ENCODE measurements at regions not wholly inside any gene's neighbourhood (a gene's known extent, or its start where the extent isn't known, plus 50 kb on each side); places are given as distances from the start of the nearest gene placed in this dataset.

DNA sequence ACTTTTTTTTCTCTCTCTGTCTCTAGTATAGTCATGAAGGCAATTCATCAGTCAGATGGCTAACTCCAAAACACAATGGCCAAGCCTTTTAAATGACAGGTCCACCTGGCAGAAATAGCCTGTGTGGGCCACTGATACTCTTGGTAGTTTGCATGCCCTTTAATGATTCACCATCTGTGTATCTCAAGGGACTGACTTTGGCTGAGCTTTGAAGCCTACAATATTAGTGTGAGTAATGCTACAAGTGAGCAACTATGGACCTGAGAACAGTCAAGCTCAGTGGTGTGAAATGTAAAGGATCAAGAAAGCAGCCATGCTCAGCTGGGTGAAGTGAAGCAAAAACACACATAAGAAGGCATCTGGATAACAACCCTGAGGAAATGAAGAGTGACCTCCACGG is 506.9 kb downstream of the TLE1 start:
- no peak for TF ChIP-seq POLR2A (IDR thresholded peaks at IDR 0.05)
- TF ChIP-seq, protein P1, sequence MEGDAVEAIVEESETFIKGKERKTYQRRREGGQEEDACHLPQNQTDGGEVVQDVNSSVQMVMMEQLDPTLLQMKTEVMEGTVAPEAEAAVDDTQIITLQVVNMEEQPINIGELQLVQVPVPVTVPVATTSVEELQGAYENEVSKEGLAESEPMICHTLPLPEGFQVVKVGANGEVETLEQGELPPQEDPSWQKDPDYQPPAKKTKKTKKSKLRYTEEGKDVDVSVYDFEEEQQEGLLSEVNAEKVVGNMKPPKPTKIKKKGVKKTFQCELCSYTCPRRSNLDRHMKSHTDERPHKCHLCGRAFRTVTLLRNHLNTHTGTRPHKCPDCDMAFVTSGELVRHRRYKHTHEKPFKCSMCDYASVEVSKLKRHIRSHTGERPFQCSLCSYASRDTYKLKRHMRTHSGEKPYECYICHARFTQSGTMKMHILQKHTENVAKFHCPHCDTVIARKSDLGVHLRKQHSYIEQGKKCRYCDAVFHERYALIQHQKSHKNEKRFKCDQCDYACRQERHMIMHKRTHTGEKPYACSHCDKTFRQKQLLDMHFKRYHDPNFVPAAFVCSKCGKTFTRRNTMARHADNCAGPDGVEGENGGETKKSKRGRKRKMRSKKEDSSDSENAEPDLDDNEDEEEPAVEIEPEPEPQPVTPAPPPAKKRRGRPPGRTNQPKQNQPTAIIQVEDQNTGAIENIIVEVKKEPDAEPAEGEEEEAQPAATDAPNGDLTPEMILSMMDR (IDR thresholded peaks at IDR 0.05): no peak
- Histone ChIP-seq H3K27me3 (no peaks in the 10 kb centered on the region), H3K4me1 (no peaks in the 10 kb centered on the region), H3K27ac (no peak overlapping the region), H3K36me3 (no peaks in the 10 kb centered on the region), H3K4me3 (no peak overlapping the region), H3K9me3 (no peaks in the 10 kb centered on the region)
- 41 to 63% (median 49%) methylated on average over 1 of the region's 1 CpG for WGBS, 4 donors
- no peak for DNase-seq
- no peak for ATAC-seq
- intact Hi-C loops (cut with DNase I): no loop called here

DNA sequence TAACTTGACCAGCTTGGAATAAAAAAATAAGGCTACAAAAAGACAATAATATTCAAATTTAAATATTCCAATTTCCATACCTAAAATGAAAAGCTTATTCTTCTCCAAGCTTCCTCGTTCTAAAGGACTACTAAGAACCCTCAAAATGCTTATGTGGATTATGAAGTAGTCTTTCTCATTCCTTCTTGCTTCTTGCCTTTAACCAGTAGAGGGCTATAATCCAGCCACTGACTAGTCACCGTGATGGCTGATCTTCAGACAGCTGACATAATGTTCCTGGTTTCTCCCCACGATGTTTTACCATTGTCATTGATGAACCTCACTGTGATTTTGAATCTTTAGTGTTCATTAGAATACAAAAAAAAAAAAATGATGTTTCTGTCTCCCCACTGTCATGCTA is 515.3 kb downstream of the TLE1 start:
- ATAC-seq (no peak), DNase-seq (no peak)
- 73 to 78% (median 76%) methylated on average over 3 of the region's 3 CpGs for WGBS, 4 donors
- TF ChIP-seq, protein P1 (IDR thresholded peaks at IDR 0.05): no peak
- TF ChIP-seq POLR2A (IDR thresholded peaks at IDR 0.05): no peak
- H3K27ac ChIP-seq: no peak overlapping the region
- no peak overlapping the region for H3K4me3 ChIP-seq
- no peaks in the 10 kb centered on the region for H3K36me3 ChIP-seq
- intact Hi-C loops (cut with DNase I): no loop called here
- H3K4me1 ChIP-seq: no peaks in the 10 kb centered on the region
- peaks cover 0 to 10% (median 0%) of the 10 kb centered on the region in 12 donors for H3K9me3 ChIP-seq
- H3K27me3 ChIP-seq: no peaks in the 10 kb centered on the region

DNA sequence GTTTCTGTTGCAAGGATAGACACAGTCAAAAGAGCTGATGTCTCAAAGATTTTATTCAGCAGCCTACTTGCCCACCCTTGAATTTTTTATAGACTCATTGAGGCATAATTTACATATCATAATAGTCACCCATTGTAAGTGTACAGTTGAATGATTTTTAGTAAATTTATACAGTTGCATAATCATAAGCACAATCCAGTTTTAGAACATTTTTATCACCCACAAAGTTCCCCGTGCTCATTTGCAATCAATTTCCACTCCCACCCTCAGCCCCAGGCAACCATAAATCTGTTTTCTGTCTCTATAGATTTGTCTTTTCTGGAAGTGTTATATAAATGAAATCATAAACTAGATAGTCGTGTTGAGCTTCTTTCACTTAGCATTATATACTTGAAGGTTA is 517.7 kb downstream of the TLE1 start:
- no peaks in the 10 kb centered on the region for H3K36me3 ChIP-seq
- whole genome bisulfite sequencing, 4 donors: 70 to 81% (median 76%) methylated on average over 2 of the region's 2 CpGs
- DNase-seq (no peak), ATAC-seq (no peak)
- no peaks in the 10 kb centered on the region for H3K27me3 ChIP-seq
- no peak overlapping the region for H3K27ac ChIP-seq
- H3K4me3 ChIP-seq: no peak overlapping the region
- no peaks in the 10 kb centered on the region for H3K4me1 ChIP-seq
- H3K9me3 ChIP-seq: peaks cover 0 to 24% (median 3%) of the 10 kb centered on the region in 12 donors
- no peak for TF ChIP-seq POLR2A (IDR thresholded peaks at IDR 0.05)
- TF ChIP-seq, protein P1 (IDR thresholded peaks at IDR 0.05): no peak
- intact Hi-C loops (cut with DNase I): no loop called here

DNA sequence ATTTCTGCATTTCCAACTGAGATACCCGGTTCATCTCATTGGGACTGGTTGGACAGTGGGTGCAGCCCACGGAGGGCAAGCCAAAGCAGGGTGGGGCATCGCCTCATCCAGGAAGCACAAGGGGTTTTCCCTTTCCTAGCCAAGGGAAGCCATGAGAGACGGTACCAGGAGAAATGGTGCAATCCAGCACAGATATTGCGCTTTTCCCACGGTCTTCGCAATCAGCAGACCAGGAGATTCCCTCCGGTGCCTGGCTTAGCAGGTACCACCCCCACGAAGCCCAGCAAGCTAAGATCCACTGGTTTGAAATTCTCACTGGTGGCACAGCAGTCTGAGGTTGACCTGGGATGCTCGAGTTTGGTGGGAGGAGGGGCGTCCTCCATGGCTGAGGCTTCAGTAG is 527.0 kb downstream of the TLE1 start:
- WGBS, 4 donors: 82 to 87% (median 83%) methylated on average over 11 of the region's 11 CpGs
- no peak for ATAC-seq

More for the DNA sequence above, 527.0 kb downstream of the TLE1 start:
- no peaks in the 10 kb centered on the region for H3K27me3 ChIP-seq
- no peaks in the 10 kb centered on the region for H3K36me3 ChIP-seq
- TF ChIP-seq POLR2A (IDR thresholded peaks at IDR 0.05): no peak
- TF ChIP-seq, protein P1 (IDR thresholded peaks at IDR 0.05): no peak
- DNase-seq: no peak
- no peak overlapping the region for H3K4me3 ChIP-seq
- no peak overlapping the region for H3K27ac ChIP-seq
- peaks cover 0 to 10% (median 0%) of the 10 kb centered on the region in 12 donors for H3K9me3 ChIP-seq
- intact Hi-C loops (cut with DNase I): no loop called here
- H3K4me1 ChIP-seq: no peaks in the 10 kb centered on the region
